ENCODE measurements at regions not wholly inside any gene's neighbourhood (a gene's known extent, or its start where the extent isn't known, plus 50 kb on each side); places are given as distances from the start of the nearest gene placed in this dataset.
"Not testable (repeated sequence)": the region's sequence is repeated elsewhere in the genome, so short reads cannot be mapped to it uniquely, and the experiment has no call there.

GRCh38 chr6:139446768-139447655, 72.6 kb upstream of the CITED2 start:
- no peak overlapping the region for H3K4me3 ChIP-seq (ENCODE audit: low read length)
- no peaks in the 10 kb centered on the region for H3K27me3 ChIP-seq (ENCODE audit: control insufficient read depth, insufficient read depth, low read length)
- no peaks in the 10 kb centered on the region for H3K36me3 ChIP-seq (ENCODE audit: control insufficient read depth, insufficient read depth, low read length)
- no CpG with 5 or more reads among the region's 6 CpGs for WGBS (ENCODE audit: insufficient coverage, insufficient read length)
- no peaks in the 10 kb centered on the region for H3K4me1 ChIP-seq (ENCODE audit: control insufficient read depth, insufficient read depth, low read length)
- H3K9me3 ChIP-seq (ENCODE audit: control insufficient read depth, insufficient read depth, low read length): no peaks in the 10 kb centered on the region
- no peak for DNase-seq (ENCODE audit: low read depth, low spot score)
- H3K27ac ChIP-seq (ENCODE audit: low read length): no peak overlapping the region

GRCh38 chr6:139446138-139446715, 71.8 kb upstream of the CITED2 start:
- DNase-seq (ENCODE audit: low read depth, low spot score): no peak
- Histone ChIP-seq H3K4me3 (ENCODE audit: low read length) (no peak overlapping the region), H3K27ac (ENCODE audit: low read length) (no peak overlapping the region), H3K9me3 (ENCODE audit: control insufficient read depth, insufficient read depth, low read length) (no peaks in the 10 kb centered on the region), H3K36me3 (ENCODE audit: control insufficient read depth, insufficient read depth, low read length) (no peaks in the 10 kb centered on the region), H3K27me3 (ENCODE audit: control insufficient read depth, insufficient read depth, low read length) (no peaks in the 10 kb centered on the region), H3K4me1 (ENCODE audit: control insufficient read depth, insufficient read depth, low read length) (no peaks in the 10 kb centered on the region)
- 100% methylated on average over 1 of the region's 5 CpGs for WGBS (ENCODE audit: insufficient coverage, insufficient read length)

GRCh38 chr6:139444273-139444787, 69.9 kb upstream of the CITED2 start:
- H3K4me3 ChIP-seq (ENCODE audit: low read length); H3K27ac ChIP-seq (ENCODE audit: low read length); H3K27me3 ChIP-seq (ENCODE audit: control insufficient read depth, insufficient read depth, low read length); DNase-seq (ENCODE audit: low read depth, low spot score); H3K9me3 ChIP-seq (ENCODE audit: control insufficient read depth, insufficient read depth, low read length); H3K36me3 ChIP-seq (ENCODE audit: control insufficient read depth, insufficient read depth, low read length); H3K4me1 ChIP-seq (ENCODE audit: control insufficient read depth, insufficient read depth, low read length): not testable (repeated sequence)
- no CpG with 5 or more reads among the region's 11 CpGs for WGBS (ENCODE audit: insufficient coverage, insufficient read length)

- WGBS (ENCODE audit: insufficient coverage, insufficient read length): no CpG with 5 or more reads among the region's 15 CpGs
- no peak for DNase-seq (ENCODE audit: low read depth, low spot score)
- Histone ChIP-seq H3K27ac (ENCODE audit: low read length) (no peak overlapping the region), H3K9me3 (ENCODE audit: control insufficient read depth, insufficient read depth, low read length) (no peaks in the 10 kb centered on the region), H3K36me3 (ENCODE audit: control insufficient read depth, insufficient read depth, low read length) (no peaks in the 10 kb centered on the region), H3K4me1 (ENCODE audit: control insufficient read depth, insufficient read depth, low read length) (no peaks in the 10 kb centered on the region), H3K4me3 (ENCODE audit: low read length) (no peak overlapping the region), H3K27me3 (ENCODE audit: control insufficient read depth, insufficient read depth, low read length) (no peaks in the 10 kb centered on the region)
Measured at GRCh38 chr6:139443231-139444112, 69.0 kb upstream of the CITED2 start.

GRCh38 chr6:139442188-139442671, 67.8 kb upstream of the CITED2 start:
- Histone ChIP-seq H3K9me3 (ENCODE audit: control insufficient read depth, insufficient read depth, low read length) (no peaks in the 10 kb centered on the region), H3K27ac (ENCODE audit: low read length) (no peak overlapping the region), H3K36me3 (ENCODE audit: control insufficient read depth, insufficient read depth, low read length) (no peaks in the 10 kb centered on the region), H3K4me1 (ENCODE audit: control insufficient read depth, insufficient read depth, low read length) (no peaks in the 10 kb centered on the region), H3K27me3 (ENCODE audit: control insufficient read depth, insufficient read depth, low read length) (no peaks in the 10 kb centered on the region), H3K4me3 (ENCODE audit: low read length) (no peak overlapping the region)
- no peak for DNase-seq (ENCODE audit: low read depth, low spot score)
- no CpG with 5 or more reads among the region's 4 CpGs for WGBS (ENCODE audit: insufficient coverage, insufficient read length)

GRCh38 chr6:139439349-139439748, 64.9 kb upstream of the CITED2 start:
- DNase-seq (ENCODE audit: low read depth, low spot score): no peak
- Histone ChIP-seq H3K36me3 (ENCODE audit: control insufficient read depth, insufficient read depth, low read length) (no peaks in the 10 kb centered on the region), H3K9me3 (ENCODE audit: control insufficient read depth, insufficient read depth, low read length) (no peaks in the 10 kb centered on the region), H3K27me3 (ENCODE audit: control insufficient read depth, insufficient read depth, low read length) (no peaks in the 10 kb centered on the region), H3K27ac (ENCODE audit: low read length) (no peak overlapping the region), H3K4me1 (ENCODE audit: control insufficient read depth, insufficient read depth, low read length) (no peaks in the 10 kb centered on the region), H3K4me3 (ENCODE audit: low read length) (no peak overlapping the region)
- WGBS (ENCODE audit: insufficient coverage, insufficient read length): no CpG with 5 or more reads among the region's 6 CpGs

- Histone ChIP-seq H3K9me3 (ENCODE audit: control insufficient read depth, insufficient read depth, low read length) (no peaks in the 10 kb centered on the region), H3K27me3 (ENCODE audit: control insufficient read depth, insufficient read depth, low read length) (no peaks in the 10 kb centered on the region), H3K36me3 (ENCODE audit: control insufficient read depth, insufficient read depth, low read length) (no peaks in the 10 kb centered on the region), H3K4me1 (ENCODE audit: control insufficient read depth, insufficient read depth, low read length) (no peaks in the 10 kb centered on the region), H3K4me3 (ENCODE audit: low read length) (no peak overlapping the region), H3K27ac (ENCODE audit: low read length) (no peak overlapping the region)
- no peak for DNase-seq (ENCODE audit: low read depth, low spot score)
- 100% methylated on average over 1 of the region's 5 CpGs for WGBS (ENCODE audit: insufficient coverage, insufficient read length)
Measured at GRCh38 chr6:139438775-139439174, 64.3 kb upstream of the CITED2 start.

- Histone ChIP-seq H3K27me3 (ENCODE audit: control insufficient read depth, insufficient read depth, low read length) (no peaks in the 10 kb centered on the region), H3K27ac (ENCODE audit: low read length) (no peak overlapping the region), H3K4me3 (ENCODE audit: low read length) (no peak overlapping the region), H3K36me3 (ENCODE audit: control insufficient read depth, insufficient read depth, low read length) (no peaks in the 10 kb centered on the region), H3K9me3 (ENCODE audit: control insufficient read depth, insufficient read depth, low read length) (no peaks in the 10 kb centered on the region), H3K4me1 (ENCODE audit: control insufficient read depth, insufficient read depth, low read length) (no peaks in the 10 kb centered on the region)
- DNase-seq (ENCODE audit: low read depth, low spot score): no peak
- no CpG with 5 or more reads among the region's 3 CpGs for WGBS (ENCODE audit: insufficient coverage, insufficient read length)
Measured at GRCh38 chr6:139436957-139437348, 62.5 kb upstream of the CITED2 start.

- Histone ChIP-seq H3K9me3 (ENCODE audit: control insufficient read depth, insufficient read depth, low read length) (no peaks in the 10 kb centered on the region), H3K36me3 (ENCODE audit: control insufficient read depth, insufficient read depth, low read length) (no peaks in the 10 kb centered on the region), H3K27me3 (ENCODE audit: control insufficient read depth, insufficient read depth, low read length) (no peaks in the 10 kb centered on the region), H3K4me3 (ENCODE audit: low read length) (no peak overlapping the region), H3K27ac (ENCODE audit: low read length) (no peak overlapping the region), H3K4me1 (ENCODE audit: control insufficient read depth, insufficient read depth, low read length) (no peaks in the 10 kb centered on the region)
- no CpG with 5 or more reads among the region's 7 CpGs for WGBS (ENCODE audit: insufficient coverage, insufficient read length)
- no peak for DNase-seq (ENCODE audit: low read depth, low spot score)
Measured at GRCh38 chr6:139436200-139436956, 61.9 kb upstream of the CITED2 start.

Measured in iPS DF 6.9 (cell line).